Ishikawa (cell line): ENCODE measurements at regions not wholly inside any gene's neighbourhood (a gene's known extent, or its start where the extent isn't known, plus 50 kb on each side); places are given as distances from the start of the nearest gene placed in this dataset.

Source experiments
- CEBPB ChIP-seq: IDR thresholded peaks from 2 replicates; pipeline ENCODE4 v1.6.1; 2012
- CREB1 ChIP-seq: IDR thresholded peaks from 2 replicates; pipeline ENCODE4 v1.6.1; 2012; ENCODE audit warnings: low read depth
- EGR1 ChIP-seq: IDR thresholded peaks from 2 replicates; pipeline ENCODE4 v1.6.1; 2012
- EP300 ChIP-seq: IDR thresholded peaks from 2 replicates; pipeline ENCODE4 v1.6.1; 2012; ENCODE audit warnings: borderline replicate concordance
- FOXM1 ChIP-seq: IDR thresholded peaks from 2 replicates; pipeline ENCODE4 v1.6.1; 2012; ENCODE audit warnings: low read depth, borderline replicate concordance
- NFIC ChIP-seq: IDR thresholded peaks from 2 replicates; pipeline ENCODE4 v1.6.1; 2012
- RAD21 ChIP-seq: IDR thresholded peaks from 2 replicates; pipeline ENCODE4 v1.6.1; 2012; ENCODE audit warnings: low read depth
- TAF1 ChIP-seq: IDR thresholded peaks from 2 replicates; pipeline ENCODE4 v1.6.1; 2012; ENCODE audit warnings: low read depth, mild to moderate bottlenecking
- TCF12 ChIP-seq: IDR thresholded peaks from 2 replicates; pipeline ENCODE4 v1.6.1; 2012; ENCODE audit warnings: low read depth
- TEAD4 ChIP-seq: IDR thresholded peaks from 2 replicates; pipeline ENCODE4 v1.6.1; 2012
- USF1 ChIP-seq: IDR thresholded peaks from 2 replicates; pipeline ENCODE4 v1.6.1; 2012
- YY1 ChIP-seq: IDR thresholded peaks from 2 replicates; pipeline ENCODE4 v1.6.1; 2012; ENCODE audit warnings: low read depth
- ZBTB7A ChIP-seq: IDR thresholded peaks from 2 replicates; pipeline ENCODE4 v1.6.1; 2012; ENCODE audit warnings: low read depth
- TF ChIP-seq, protein P1 (sequence below): IDR thresholded peaks from 2 replicates; pipeline ENCODE4 v1.6.1; 2012
- TF ChIP-seq, protein P2 (sequence below): IDR thresholded peaks from 2 replicates; pipeline ENCODE4 v1.6.1; 2012; ENCODE audit warnings: low read depth, mild to moderate bottlenecking

GRCh38 chr1:90190523-90190922, 195.6 kb downstream of the ZNF326 start:
- TF ChIP-seq CREB1, result no peak

DNA sequence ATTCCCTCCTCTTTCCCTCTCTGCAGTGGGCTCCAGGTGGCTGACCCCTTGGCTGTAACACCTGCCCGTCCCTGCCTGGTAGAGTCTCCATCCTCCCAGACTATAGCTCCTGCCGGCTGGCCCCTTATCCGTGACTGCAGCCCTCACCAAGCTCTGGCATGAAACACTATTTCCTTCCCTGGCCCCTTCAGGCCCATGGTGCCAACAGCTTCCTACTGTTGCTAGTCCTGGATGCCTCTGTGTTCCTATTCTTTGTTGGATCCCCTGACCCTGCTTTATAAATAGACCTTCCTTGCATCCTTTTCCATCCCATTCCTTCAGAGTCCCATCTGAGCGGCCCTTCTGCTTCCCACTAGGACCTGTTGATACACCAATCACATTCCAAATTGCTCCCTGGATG, 195.0 kb downstream of the ZNF326 start:
- TF ChIP-seq EGR1, result no peak
- no peak for TF ChIP-seq TCF12
- TF ChIP-seq RAD21, result no peak
- TF ChIP-seq CEBPB, result no peak
- TF ChIP-seq, protein P1, sequence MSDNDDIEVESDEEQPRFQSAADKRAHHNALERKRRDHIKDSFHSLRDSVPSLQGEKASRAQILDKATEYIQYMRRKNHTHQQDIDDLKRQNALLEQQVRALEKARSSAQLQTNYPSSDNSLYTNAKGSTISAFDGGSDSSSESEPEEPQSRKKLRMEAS, result no peak

- no peak for TF ChIP-seq EP300
- no peak for TF ChIP-seq USF1
- no peak for TF ChIP-seq CEBPB
- TF ChIP-seq NFIC, result no peak
- TF ChIP-seq, protein P2, sequence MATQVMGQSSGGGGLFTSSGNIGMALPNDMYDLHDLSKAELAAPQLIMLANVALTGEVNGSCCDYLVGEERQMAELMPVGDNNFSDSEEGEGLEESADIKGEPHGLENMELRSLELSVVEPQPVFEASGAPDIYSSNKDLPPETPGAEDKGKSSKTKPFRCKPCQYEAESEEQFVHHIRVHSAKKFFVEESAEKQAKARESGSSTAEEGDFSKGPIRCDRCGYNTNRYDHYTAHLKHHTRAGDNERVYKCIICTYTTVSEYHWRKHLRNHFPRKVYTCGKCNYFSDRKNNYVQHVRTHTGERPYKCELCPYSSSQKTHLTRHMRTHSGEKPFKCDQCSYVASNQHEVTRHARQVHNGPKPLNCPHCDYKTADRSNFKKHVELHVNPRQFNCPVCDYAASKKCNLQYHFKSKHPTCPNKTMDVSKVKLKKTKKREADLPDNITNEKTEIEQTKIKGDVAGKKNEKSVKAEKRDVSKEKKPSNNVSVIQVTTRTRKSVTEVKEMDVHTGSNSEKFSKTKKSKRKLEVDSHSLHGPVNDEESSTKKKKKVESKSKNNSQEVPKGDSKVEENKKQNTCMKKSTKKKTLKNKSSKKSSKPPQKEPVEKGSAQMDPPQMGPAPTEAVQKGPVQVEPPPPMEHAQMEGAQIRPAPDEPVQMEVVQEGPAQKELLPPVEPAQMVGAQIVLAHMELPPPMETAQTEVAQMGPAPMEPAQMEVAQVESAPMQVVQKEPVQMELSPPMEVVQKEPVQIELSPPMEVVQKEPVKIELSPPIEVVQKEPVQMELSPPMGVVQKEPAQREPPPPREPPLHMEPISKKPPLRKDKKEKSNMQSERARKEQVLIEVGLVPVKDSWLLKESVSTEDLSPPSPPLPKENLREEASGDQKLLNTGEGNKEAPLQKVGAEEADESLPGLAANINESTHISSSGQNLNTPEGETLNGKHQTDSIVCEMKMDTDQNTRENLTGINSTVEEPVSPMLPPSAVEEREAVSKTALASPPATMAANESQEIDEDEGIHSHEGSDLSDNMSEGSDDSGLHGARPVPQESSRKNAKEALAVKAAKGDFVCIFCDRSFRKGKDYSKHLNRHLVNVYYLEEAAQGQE, result no peak
- TF ChIP-seq CREB1, result no peak
- TF ChIP-seq RAD21, result no peak
- TF ChIP-seq TAF1, result no peak
- TF ChIP-seq TEAD4, result no peak
- TF ChIP-seq YY1, result no peak
- no peak for TF ChIP-seq TCF12
- TF ChIP-seq, protein P1, result no peak
- TF ChIP-seq FOXM1, result no peak
These were observed 192.3 kb downstream of the ZNF326 start for GRCh38 chr1:90187323-90187585.

DNA sequence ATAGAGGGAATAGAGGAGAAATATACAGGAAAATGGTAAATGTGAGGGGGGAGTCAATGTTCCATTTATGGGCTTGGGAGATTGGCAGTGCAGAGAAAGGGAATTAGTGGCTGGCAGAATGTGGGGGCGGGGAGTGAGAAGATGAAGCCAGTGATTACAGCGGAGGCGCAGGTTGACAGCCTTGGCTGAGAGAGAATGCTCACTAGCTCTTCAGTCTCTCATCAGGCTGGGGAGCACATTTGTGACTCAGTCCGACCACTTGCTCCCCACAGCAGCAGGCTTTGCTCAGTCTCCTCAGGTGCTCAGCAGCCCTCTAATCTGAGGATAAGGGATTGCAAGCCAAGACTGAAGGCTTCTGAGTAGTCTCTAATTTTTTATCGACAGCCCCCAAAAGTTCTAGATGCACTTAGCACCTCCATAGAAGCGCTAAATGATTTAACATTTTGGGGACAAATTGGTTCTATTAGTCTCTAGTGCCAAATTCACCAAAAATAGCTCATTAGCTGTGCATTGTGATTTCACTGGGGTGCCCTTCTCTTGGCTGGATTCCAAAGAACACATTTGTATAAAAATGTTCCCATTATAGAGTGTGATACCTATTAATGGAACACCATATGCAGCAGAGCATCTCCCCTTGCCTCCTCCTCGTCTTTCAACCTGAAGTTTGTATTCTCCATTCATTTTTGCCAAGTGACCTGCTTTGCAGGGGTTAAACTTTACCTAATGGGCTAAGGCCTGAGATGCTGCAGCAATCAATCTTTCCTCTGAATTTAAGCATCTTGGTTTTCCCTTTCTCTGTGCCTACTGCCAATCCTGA, 191.8 kb downstream of the ZNF326 start:
- TF ChIP-seq NFIC, result no peak
- no peak for TF ChIP-seq USF1
- TF ChIP-seq CEBPB, result no peak
- no peak for TF ChIP-seq FOXM1
- no peak for TF ChIP-seq TEAD4
- no peak for TF ChIP-seq YY1
- no peak for TF ChIP-seq RAD21
- no peak for TF ChIP-seq CREB1
- TF ChIP-seq, protein P2, result no peak
- TF ChIP-seq ZBTB7A, result no peak
- TF ChIP-seq EP300, result no peak
- no peak for TF ChIP-seq TAF1
- TF ChIP-seq, protein P1, result no peak

- TF ChIP-seq NFIC, result no peak
These were observed 181.6 kb downstream of the ZNF326 start for GRCh38 chr1:90176530-90176929.

DNA sequence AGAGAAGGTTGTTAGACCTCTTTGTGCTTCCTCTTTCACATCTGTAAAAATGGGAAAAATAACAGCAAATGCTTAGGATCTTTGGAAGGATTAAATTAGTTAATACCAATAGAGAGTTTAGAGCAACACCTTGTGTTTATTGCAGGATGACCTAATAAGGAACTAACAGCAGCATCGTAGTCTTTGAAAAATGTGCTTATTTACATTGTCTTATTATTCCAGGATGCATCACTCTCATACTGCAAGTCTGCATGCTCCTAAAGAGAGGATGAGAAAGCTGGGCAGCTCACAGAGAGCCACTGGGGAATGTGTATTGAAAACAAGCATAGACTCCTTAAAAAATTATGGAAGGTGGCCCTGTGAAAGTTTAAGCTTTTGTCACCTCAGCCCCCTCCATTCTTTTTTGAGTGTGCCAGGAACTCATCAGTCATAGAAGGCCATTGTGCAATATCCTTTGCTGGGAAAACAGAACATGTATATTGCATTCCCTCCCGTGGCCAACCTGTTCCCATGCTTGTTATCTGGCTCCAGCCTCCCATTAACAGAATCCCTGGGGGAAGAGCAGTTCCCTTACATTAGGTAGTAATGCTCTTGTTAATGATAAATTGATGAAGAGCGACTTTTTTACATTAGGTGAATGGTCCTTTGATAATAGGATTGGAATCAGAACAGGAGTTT, 180.7 kb downstream of the ZNF326 start:
- TF ChIP-seq EP300, result no peak
- TF ChIP-seq EGR1, result no peak
- peak; percentile 24; the same call in 1 of the 2 replicates for TF ChIP-seq CEBPB
- no peak for TF ChIP-seq YY1

DNA sequence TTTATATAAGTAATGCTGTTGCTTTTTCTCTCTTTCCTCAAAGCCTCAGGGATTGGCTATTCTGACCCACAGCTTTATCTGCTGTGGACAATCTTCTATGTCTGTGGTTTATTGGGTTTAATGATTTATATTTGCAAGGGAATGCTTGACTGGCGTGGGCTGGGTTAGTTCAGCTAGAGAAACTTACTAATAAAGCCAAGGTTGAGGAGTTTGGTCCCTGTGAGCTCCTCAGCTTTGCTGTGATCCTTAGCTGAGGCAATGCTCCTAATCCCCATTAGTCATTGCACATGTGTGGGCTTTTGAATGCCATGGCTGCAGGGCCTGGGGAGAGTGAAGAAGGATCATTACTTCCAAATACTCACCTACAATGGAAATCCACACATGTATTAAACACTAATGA, 179.3 kb downstream of the ZNF326 start:
- TF ChIP-seq TAF1 (no peak), CREB1 (no peak), NFIC (no peak), FOXM1 (no peak), EGR1 (no peak), TCF12 (no peak), CEBPB (no peak), TEAD4 (no peak), RAD21 (no peak), EP300 (no peak), USF1 (no peak), ZBTB7A (no peak)
- TF ChIP-seq, protein P1, result no peak
- TF ChIP-seq, protein P2, result no peak
